ENCODE measurements at regions not wholly inside any gene's neighbourhood (a gene's known extent, or its start where the extent isn't known, plus 50 kb on each side); places are given as distances from the start of the nearest gene placed in this dataset.

DNA sequence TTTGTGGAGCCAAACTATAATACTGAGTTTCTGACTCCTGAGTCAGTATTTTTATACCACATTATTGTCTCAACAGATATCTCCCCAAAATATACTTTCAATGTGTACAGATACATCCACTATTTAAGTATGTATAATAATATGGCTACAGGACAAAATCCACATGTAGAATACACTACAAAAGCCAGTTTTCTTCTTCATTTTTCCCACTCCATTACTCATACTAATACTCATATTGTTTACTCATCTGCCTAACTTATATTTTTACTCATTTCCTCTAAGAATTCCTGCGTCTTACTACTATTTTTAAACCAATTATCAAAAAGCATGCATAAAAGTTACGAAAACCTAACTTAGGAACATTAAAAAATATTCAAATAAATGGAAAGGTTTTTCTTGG lies 440.8 kb downstream of the ZNF385D start:
- ChIA-PET POLR2A (interaction anchor here (0.7 kb wide), 1 partner anchor 48 kb away, joined by 3 read pairs; no protein-coding TSS in a partner anchor), CTCF (no interaction called here)
- no peak overlapping the region for H3K27ac ChIP-seq (ENCODE audit: extremely low read depth, low read depth, low read length)

DNA sequence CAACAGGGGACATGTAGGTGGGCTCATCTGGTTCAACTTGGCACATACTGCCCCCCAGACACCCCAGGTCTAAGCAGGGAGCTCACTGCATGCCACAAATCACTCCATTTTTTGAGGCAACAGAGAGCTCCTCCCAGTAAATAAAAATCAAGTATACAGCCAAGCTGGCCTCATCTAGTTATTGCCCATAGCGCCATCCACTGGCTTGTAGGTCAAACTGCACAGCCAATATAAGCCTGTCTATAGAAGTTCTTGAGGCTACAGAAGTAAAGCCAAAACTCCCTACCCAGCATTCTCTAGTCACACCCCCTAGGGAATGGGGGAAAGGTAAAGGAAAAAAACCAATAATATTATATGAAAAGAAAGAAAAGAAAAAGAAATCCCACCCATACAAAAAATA lies 453.7 kb downstream of the ZNF385D start:
- no peak for TF ChIP-seq ZFP41 (tag by site-specific recombination; IDR thresholded peaks at IDR 0.05; ENCODE audit: borderline replicate concordance)
- no peak for TF ChIP-seq ZNF747 (tag by site-specific recombination; IDR thresholded peaks at IDR 0.05)
- TF ChIP-seq, protein P1, sequence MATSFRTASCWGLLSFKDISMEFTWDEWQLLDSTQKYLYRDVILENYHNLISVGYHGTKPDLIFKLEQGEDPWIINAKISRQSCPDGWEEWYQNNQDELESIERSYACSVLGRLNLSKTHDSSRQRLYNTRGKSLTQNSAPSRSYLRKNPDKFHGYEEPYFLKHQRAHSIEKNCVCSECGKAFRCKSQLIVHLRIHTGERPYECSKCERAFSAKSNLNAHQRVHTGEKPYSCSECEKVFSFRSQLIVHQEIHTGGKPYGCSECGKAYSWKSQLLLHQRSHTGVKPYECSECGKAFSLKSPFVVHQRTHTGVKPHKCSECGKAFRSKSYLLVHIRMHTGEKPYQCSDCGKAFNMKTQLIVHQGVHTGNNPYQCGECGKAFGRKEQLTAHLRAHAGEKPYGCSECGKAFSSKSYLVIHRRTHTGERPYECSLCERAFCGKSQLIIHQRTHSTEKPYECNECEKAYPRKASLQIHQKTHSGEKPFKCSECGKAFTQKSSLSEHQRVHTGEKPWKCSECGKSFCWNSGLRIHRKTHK (tag by site-specific recombination; IDR thresholded peaks at IDR 0.05): no peak
- no peak for TF ChIP-seq ZNF791 (tag by site-specific recombination; IDR thresholded peaks at IDR 0.05)
- ChIA-PET POLR2A (no interaction called here), CTCF (no interaction called here)
- H3K4me1 ChIP-seq (ENCODE audit: control insufficient read depth, insufficient read depth, low read length): no peaks in the 10 kb centered on the region
- no peak overlapping the region for H3K27ac ChIP-seq (ENCODE audit: extremely low read depth, low read depth, low read length)
- H3K36me3 ChIP-seq (ENCODE audit: control insufficient read depth in 2 of 2, insufficient read depth in 1 of 2, low read length in 2 of 2): no peaks in the 10 kb centered on the region
- no peak overlapping the region for H3K4me3 ChIP-seq (ENCODE audit: low read depth, low read length)
- H3K9me3 ChIP-seq (ENCODE audit: control insufficient read depth, insufficient read depth, low read depth, low read length): no peaks in the 10 kb centered on the region

More for the DNA sequence above, 440.8 kb downstream of the ZNF385D start:
- Histone ChIP-seq H3K9me3 (ENCODE audit: control insufficient read depth, insufficient read depth, low read depth, low read length) (no peaks in the 10 kb centered on the region), H3K36me3 (ENCODE audit: control insufficient read depth in 2 of 2, insufficient read depth in 1 of 2, low read length in 2 of 2) (no peaks in the 10 kb centered on the region), H3K4me1 (ENCODE audit: control insufficient read depth, insufficient read depth, low read length) (no peaks in the 10 kb centered on the region), H3K4me3 (ENCODE audit: low read depth, low read length) (no peak overlapping the region)
- no peak for TF ChIP-seq ZNF248 (tag by site-specific recombination; IDR thresholded peaks at IDR 0.05)
- TF ChIP-seq ZNF114 (tag by site-specific recombination; IDR thresholded peaks at IDR 0.05): no peak
- TF ChIP-seq ZNF548 (tag by site-specific recombination; IDR thresholded peaks at IDR 0.05): no peak
- TF ChIP-seq ZNF776 (tag by site-specific recombination; IDR thresholded peaks at IDR 0.05; ENCODE audit: borderline replicate concordance): no peak
- TF ChIP-seq ZNF560 (tag by site-specific recombination; IDR thresholded peaks at IDR 0.05; ENCODE audit: borderline replicate concordance): no peak
- TF ChIP-seq SALL2 (tag by site-specific recombination; IDR thresholded peaks at IDR 0.05; ENCODE audit: borderline replicate concordance): no peak
- no peak for TF ChIP-seq ZEB2 (tag by site-specific recombination; IDR thresholded peaks at IDR 0.05)
- TF ChIP-seq ZNF426 (tag by site-specific recombination; IDR thresholded peaks at IDR 0.05): no peak
- no peak for TF ChIP-seq ZFHX2 (tag by site-specific recombination; conservative IDR thresholded peaks at IDR 0.05)
- no peak for TF ChIP-seq ZNF292 (tag by site-specific recombination; IDR thresholded peaks at IDR 0.05; ENCODE audit: borderline replicate concordance, low read depth)
- no peak for TF ChIP-seq ZNF510 (tag by site-specific recombination; IDR thresholded peaks at IDR 0.05; ENCODE audit: insufficient replicate concordance)
- no peak for TF ChIP-seq ZFP69B (tag by site-specific recombination; IDR thresholded peaks at IDR 0.05)
- no peak for TF ChIP-seq TCF7L2 (IDR thresholded peaks at IDR 0.05; ENCODE audit: borderline replicate concordance, low read depth, low read length)
- no peak for TF ChIP-seq BCL11B (tag by site-specific recombination; IDR thresholded peaks at IDR 0.05; ENCODE audit: low read depth)
- no peak for TF ChIP-seq ZNF335 (tag by site-specific recombination; conservative IDR thresholded peaks at IDR 0.05)
- no peak for TF ChIP-seq IKZF3 (tag by site-specific recombination; IDR thresholded peaks at IDR 0.05)
- TF ChIP-seq ZNF768 (tag by site-specific recombination; IDR thresholded peaks at IDR 0.05): no peak
- TF ChIP-seq, protein P2, sequence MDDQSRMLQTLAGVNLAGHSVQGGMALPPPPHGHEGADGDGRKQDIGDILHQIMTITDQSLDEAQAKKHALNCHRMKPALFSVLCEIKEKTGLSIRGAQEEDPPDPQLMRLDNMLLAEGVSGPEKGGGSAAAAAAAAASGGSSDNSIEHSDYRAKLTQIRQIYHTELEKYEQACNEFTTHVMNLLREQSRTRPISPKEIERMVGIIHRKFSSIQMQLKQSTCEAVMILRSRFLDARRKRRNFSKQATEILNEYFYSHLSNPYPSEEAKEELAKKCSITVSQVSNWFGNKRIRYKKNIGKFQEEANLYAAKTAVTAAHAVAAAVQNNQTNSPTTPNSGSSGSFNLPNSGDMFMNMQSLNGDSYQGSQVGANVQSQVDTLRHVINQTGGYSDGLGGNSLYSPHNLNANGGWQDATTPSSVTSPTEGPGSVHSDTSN (CRISPR knock-in tag; IDR thresholded peaks at IDR 0.05): no peak
- TF ChIP-seq ZNF791 (tag by site-specific recombination; IDR thresholded peaks at IDR 0.05): no peak
- TF ChIP-seq ZSCAN30 (tag by site-specific recombination; IDR thresholded peaks at IDR 0.05): no peak
